Activated CD4-positive, alpha-beta memory T cell treated with anti-CD3 and anti-CD28 coated beads for 36 hours (primary cell): ENCODE measurements at regions not wholly inside any gene's neighbourhood (a gene's known extent, or its start where the extent isn't known, plus 50 kb on each side); places are given as distances from the start of the nearest gene placed in this dataset.

Experiments used
- CTCF ChIA-PET: fragments of 350-600 bp; sonication (Branson Sonifier 250); formaldehyde crosslinking; loops from one replicate; lab custom pipeline; 2021; ENCODE audit warnings: antibody characterized with exemption, inconsistent platforms; lab: Charles Lee
- POLR2A ChIA-PET: fragments of 350-600 bp; sonication (Branson Sonifier 250); formaldehyde crosslinking; loops from one replicate; lab custom pipeline; 2021; ENCODE audit warnings: antibody characterized with exemption; lab: Charles Lee
- DNase-seq: peaks from one replicate; pipeline ENCODE4 v3.0.0-alpha.2; 2020
- H3K27ac Mint-ChIP-seq: one replicate; pipeline ENCODE4 v1.8.0; 2021; ENCODE audit warnings: mixed read lengths
- H3K27me3 Mint-ChIP-seq: one replicate; pipeline ENCODE4 v1.8.0; 2021; ENCODE audit warnings: mixed read lengths
- H3K36me3 Mint-ChIP-seq: one replicate; pipeline ENCODE4 v1.8.0; 2021; ENCODE audit warnings: mixed read lengths
- H3K4me1 Mint-ChIP-seq: one replicate; pipeline ENCODE4 v1.8.0; 2021; ENCODE audit warnings: low read depth, mixed read lengths
- H3K4me3 Mint-ChIP-seq: one replicate; pipeline ENCODE4 v1.8.0; 2021; ENCODE audit warnings: mild to moderate bottlenecking, mixed read lengths
- H3K9me3 Mint-ChIP-seq: one replicate; pipeline ENCODE4 v1.8.0; 2021; ENCODE audit warnings: mixed read lengths
- intact Hi-C: fragments of 100-400 bp; cut with micrococcal nuclease; formaldehyde crosslinking; loops from one replicate; pipeline ENCODE4 v1.15.1; 2023

DNA sequence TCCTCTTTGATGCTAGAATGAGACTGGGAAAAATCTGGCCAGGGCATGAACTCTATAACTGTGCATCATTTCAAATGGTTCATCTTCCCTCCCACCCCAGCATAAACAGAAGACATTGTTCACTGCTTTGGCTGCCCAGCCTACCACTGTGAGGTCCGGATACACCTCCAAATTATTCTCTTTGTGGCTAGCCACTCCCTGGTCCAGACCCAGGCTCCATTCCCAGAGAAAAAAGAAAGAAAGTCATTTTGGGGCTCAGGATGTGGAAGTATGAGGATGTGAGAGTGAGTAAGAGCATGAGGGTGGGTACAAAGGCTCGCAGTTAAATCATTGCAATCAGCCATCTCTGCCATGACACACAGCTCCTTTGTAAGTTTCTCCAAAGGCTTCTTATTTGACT, 559.2 kb downstream of the PSAT1 start:
- Mint-ChIP-seq H3K27me3 (no peaks in the 10 kb centered on the region), H3K9me3 (no peaks in the 10 kb centered on the region)

DNA sequence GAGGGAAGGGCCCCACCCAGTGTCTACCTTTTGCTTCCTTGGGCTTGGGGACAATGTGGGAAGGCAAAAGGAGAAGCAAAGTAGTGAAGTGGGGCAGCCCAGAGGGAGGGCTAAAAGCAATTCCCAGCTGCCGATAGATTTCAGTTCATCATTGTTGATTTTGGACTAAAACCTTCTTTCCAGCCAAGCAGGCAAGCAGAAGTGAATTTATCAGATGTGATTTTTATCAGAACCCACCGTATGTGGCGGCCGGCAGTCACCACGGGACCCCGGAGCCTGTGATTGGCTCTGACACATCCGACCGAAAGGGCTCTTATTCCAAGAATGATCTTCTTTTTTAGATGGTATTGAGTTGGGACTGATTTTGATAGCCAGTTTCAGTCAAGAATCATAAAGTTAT, 559.9 kb downstream of the PSAT1 start:
- H3K4me1 Mint-ChIP-seq: no peaks in the 10 kb centered on the region
- POLR2A ChIA-PET: no interaction called here
- DNase-seq: no peak
- no peaks in the 10 kb centered on the region for H3K27me3 Mint-ChIP-seq
- intact Hi-C loops: no loop called here
- H3K36me3 Mint-ChIP-seq: no peaks in the 10 kb centered on the region
- H3K27ac Mint-ChIP-seq: no peak overlapping the region
- no peak overlapping the region for H3K4me3 Mint-ChIP-seq
- no peaks in the 10 kb centered on the region for H3K9me3 Mint-ChIP-seq
- CTCF ChIA-PET: no interaction called here

More for the DNA sequence above, 559.2 kb downstream of the PSAT1 start:
- Mint-ChIP-seq H3K27ac (no peak overlapping the region), H3K4me3 (no peak overlapping the region), H3K36me3 (no peaks in the 10 kb centered on the region), H3K4me1 (no peaks in the 10 kb centered on the region)
- ChIA-PET CTCF (no interaction called here), POLR2A (no interaction called here)
- intact Hi-C loops: no loop called here
- no peak for DNase-seq

DNA sequence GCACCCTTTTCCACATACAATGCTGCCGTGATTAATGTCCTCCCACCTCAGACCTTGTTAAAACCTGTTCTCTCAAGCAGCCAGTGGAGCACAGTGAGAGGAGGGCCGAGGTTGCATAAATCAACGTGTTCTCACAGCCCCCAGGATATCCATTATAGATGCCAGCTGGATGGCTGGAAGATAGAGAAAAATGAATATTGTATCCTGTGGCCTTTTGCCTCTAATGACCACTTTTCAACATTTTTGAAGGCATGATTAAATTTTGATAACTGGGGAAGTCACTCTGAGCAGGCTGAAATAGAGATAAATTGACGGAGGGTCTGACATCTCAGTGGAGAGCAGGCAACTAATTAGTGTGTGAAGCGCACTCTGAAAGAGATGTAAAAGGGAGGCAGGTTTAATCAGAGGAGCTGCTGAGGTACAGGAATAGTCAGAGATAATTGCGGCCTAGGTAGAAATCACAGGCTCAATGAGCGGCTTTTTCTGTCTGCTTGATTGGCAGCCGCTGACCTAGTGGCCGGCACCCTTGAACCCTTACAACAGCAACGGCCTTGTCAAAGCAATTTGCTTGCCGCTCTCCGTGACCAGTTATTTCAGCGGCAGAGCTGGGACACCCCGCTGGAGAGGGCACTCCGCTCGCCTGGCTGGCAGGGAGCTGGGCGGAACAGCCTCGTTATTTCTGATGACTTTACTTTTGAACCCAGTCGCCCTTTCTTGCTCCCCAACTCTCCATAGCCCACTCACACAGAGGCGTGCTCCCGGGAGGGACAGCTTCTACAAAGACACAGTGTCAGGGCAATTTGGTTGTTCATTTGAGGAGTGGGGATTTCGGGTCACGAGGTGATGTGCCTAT, 560.7 kb downstream of the PSAT1 start:
- ChIA-PET CTCF (no interaction called here), POLR2A (no interaction called here)
- no peaks in the 10 kb centered on the region for H3K9me3 Mint-ChIP-seq
- H3K4me3 Mint-ChIP-seq: no peak overlapping the region
- H3K36me3 Mint-ChIP-seq: no peaks in the 10 kb centered on the region
- no peaks in the 10 kb centered on the region for H3K4me1 Mint-ChIP-seq
- no peak for DNase-seq
- no peaks in the 10 kb centered on the region for H3K27me3 Mint-ChIP-seq
- intact Hi-C loops: no loop called here
- H3K27ac Mint-ChIP-seq: no peak overlapping the region

DNA sequence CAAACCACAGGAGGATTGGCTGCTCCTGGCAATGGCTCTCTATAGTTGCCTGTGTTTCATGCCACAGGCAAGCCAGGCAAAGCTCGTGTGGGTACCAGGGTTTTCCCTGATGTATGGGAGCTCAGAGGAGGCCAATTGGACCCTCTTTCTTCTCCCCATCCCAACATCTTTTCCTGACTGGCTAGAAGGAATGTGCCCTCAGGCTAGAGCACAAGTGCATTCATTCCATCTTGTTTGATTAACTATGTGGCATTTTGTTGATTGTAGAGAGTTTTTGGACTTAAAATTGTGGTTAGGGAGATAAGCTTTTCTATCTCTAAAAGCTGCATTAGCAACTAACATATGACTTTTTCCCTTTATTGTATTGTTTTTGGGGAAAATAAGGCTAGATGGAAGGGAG, 561.3 kb downstream of the PSAT1 start:
- Mint-ChIP-seq H3K36me3 (no peaks in the 10 kb centered on the region), H3K27me3 (no peaks in the 10 kb centered on the region), H3K4me3 (no peak overlapping the region), H3K4me1 (no peaks in the 10 kb centered on the region), H3K9me3 (no peaks in the 10 kb centered on the region), H3K27ac (no peak overlapping the region)
- POLR2A ChIA-PET: no interaction called here
- intact Hi-C loops: no loop called here
- DNase-seq: no peak
- CTCF ChIA-PET: no interaction called here

DNA sequence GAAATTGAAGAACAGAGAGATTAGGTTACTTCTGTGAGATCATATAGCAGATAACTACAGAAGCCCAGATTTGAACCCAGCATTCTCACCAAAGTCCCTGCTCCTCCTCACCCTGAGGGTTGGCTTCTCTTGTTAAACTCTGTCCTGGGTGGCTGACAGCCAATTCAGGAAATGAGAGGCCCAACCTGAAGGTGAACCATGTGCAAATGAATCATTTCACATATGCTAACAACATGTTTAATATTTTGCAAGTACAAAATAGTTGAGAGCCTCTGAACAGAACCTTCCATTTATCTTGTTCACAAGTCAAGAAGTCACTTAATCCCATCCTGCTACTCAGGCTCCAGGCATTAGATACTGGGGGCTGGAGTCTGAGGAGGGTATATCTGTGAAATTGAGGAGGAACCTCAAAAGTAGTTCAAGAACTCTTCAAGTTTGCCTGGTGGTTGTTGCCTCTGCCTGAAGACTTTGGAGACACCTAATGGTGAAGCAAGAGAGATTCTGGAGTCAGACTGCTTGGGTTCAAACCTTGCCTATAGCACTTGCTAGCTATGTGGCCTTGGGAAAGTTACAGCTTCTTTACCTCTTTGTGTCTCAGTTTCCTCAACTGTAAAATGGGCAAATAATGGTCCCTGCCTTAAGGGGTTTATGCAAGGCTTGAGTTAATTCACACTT, 564.0 kb downstream of the PSAT1 start:
- no peak overlapping the region for H3K27ac Mint-ChIP-seq
- no peaks in the 10 kb centered on the region for H3K9me3 Mint-ChIP-seq
- H3K27me3 Mint-ChIP-seq: no peaks in the 10 kb centered on the region
- H3K4me1 Mint-ChIP-seq: no peaks in the 10 kb centered on the region
- DNase-seq: no peak
- no peaks in the 10 kb centered on the region for H3K36me3 Mint-ChIP-seq
- ChIA-PET CTCF (interaction anchor here (0.7 kb wide), 1 partner anchor 13 kb away, joined by 3 read pairs; no protein-coding TSS in a partner anchor), POLR2A (no interaction called here)
- no peak overlapping the region for H3K4me3 Mint-ChIP-seq
- intact Hi-C loops: no loop called here

DNA sequence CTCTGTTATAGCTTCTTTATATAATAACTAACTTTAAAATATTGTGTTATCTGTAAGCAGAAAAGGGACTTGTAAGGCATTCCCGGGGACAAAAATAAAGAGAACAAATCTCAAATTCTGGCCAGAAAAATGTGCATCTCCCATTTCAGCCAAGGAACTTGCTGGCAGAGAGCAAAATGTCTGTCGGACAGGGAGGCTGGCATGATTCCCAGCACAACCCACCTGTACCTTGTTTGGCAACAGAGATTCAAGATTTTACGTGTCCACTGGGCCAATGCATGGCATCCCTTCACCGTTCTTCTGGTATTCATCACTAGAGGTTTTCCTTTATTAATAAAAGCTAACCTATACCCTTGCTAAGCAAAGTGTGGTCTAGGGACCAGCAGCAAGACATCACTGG, 566.6 kb downstream of the PSAT1 start:
- no peak for DNase-seq
- CTCF ChIA-PET: no interaction called here

DNA sequence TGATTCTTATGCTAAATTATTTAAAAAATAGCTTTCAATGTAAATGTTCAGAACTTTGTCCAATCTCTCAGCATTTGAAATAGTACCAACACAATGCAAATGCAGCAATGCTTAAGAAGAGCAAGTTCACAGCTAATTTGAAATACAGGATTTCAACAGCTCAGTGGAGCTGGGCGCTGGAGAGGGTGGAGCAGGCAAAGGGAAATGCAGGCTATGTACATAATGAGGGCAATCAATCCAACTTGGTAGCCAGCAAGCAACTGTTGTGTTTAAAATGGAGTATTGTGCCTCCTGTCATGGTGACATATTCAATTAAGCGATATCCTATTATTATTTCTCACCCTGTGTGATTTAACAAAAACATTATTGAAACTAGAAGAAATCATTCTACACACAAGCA, 568.8 kb downstream of the PSAT1 start:
- H3K27ac Mint-ChIP-seq: no peak overlapping the region
- POLR2A ChIA-PET: no interaction called here
- intact Hi-C loops: no loop called here
- H3K4me3 Mint-ChIP-seq: no peak overlapping the region
- no peak for DNase-seq
- CTCF ChIA-PET: no interaction called here
- no peaks in the 10 kb centered on the region for H3K4me1 Mint-ChIP-seq
- no peaks in the 10 kb centered on the region for H3K27me3 Mint-ChIP-seq
- no peaks in the 10 kb centered on the region for H3K9me3 Mint-ChIP-seq
- H3K36me3 Mint-ChIP-seq: no peaks in the 10 kb centered on the region

More for the DNA sequence above, 566.6 kb downstream of the PSAT1 start:
- Mint-ChIP-seq H3K27ac (no peak overlapping the region), H3K27me3 (no peaks in the 10 kb centered on the region), H3K9me3 (no peaks in the 10 kb centered on the region), H3K4me3 (no peak overlapping the region), H3K36me3 (no peaks in the 10 kb centered on the region), H3K4me1 (no peaks in the 10 kb centered on the region)
- POLR2A ChIA-PET: no interaction called here
- intact Hi-C loops: no loop called here

DNA sequence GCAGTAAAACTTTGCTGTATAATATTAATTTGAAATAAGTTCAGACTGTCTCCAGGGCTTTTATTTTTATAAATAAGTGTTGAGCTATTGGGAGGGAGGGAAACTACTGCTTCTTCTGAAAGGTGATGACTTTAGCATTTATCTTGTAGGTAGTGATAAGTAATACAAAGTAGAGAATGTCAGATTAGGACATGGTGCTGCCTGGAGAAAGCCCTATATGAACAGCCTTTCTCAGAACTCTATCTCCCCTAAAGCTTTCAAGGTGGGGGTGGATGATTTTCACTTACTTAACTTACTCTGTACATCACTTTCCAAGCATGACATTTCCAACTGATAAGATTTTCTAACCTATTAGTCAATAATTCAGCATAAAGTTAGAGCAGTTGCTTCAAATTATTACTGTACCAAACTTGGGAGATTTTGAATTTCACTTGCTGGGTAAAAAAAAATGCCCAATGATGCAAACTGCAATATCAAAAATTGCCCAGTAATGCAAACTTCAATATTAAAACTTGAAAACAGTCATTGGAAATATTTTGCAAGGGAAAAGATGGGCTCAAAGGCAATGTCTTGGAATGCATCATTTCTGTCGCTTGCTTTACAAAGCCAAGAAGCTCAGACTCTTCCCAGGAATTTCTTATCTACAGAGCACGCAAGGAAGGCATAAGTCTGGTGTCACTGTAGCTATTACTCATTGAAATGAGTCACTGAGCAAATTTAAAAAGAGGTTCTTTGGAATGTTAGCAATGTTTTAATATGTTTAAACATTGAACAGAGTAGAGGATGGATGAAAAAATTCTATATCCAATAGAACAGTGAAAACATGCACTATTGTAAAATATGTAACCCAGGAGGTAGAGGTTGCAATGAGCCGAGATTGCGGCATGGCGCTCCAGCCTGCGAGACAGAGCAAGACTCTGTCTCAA, 569.5 kb downstream of the PSAT1 start:
- Mint-ChIP-seq H3K36me3 (no peaks in the 10 kb centered on the region), H3K9me3 (no peaks in the 10 kb centered on the region), H3K27ac (no peak overlapping the region), H3K4me1 (no peaks in the 10 kb centered on the region), H3K27me3 (no peaks in the 10 kb centered on the region), H3K4me3 (no peak overlapping the region)
- intact Hi-C loops: no loop called here
- CTCF ChIA-PET: no interaction called here
- DNase-seq: no peak
- POLR2A ChIA-PET: no interaction called here

DNA sequence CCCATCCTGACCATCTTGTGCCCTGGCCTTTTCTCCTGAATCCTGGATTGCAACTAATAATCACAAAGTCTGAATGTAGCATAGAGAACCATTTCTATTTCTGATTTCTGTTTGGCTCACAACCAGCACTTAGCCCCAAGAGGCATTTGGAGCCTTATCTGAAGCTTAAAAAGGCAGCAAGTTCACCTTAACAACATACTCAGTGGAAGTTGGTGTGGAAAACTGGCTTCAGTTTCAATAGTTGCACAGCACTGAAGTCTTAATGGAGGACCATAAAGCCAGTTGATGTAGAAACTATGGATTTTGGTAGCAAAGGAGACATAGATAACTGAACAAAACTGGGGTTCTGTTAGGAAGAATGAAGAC, 574.1 kb downstream of the PSAT1 start:
- Mint-ChIP-seq H3K36me3 (no peaks in the 10 kb centered on the region), H3K4me3 (no peak overlapping the region)

DNA sequence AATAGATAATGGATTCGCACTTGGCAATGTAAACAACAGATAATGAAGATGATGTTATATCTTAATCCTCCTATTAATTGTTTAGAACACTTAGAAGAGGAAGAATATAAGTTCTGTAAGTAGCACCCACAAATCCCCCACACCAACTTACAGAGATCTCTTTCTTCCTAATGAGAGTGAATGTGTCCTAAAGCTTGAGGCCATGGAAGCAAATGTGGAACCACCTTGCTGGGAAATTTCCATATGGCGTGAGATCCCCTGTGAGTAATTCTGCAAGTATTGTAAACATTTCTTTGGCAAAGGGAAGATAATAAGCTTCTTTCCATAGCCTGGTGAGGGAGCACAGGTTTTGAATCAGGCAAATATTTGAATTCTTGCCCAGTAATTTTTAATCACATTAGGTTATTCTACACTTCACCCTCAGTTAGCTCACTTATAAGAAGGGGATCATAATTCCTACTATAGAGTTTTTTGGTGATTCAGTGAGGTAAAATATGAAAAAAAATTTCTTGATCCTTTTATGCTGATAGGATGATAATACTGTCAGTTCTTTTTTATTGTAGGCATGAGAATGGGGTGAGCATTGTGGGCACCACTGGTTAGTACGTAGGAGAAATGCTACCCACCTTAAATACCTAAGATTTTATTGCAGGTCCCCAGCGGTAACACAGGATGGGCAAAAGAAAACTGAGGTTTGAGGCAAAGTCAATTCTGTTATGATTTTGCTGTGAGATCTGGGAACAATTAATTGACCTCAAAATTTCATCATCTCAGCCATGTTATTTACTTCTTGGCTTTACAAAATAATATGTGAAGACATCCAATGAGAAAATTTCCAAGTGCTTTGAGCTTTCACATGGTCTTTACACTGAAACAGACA, 574.8 kb downstream of the PSAT1 start:
- no peaks in the 10 kb centered on the region for H3K36me3 Mint-ChIP-seq
- POLR2A ChIA-PET: no interaction called here
- DNase-seq: no peak
- no peaks in the 10 kb centered on the region for H3K27me3 Mint-ChIP-seq
- intact Hi-C loops: no loop called here
- H3K4me1 Mint-ChIP-seq: no peaks in the 10 kb centered on the region
- no peaks in the 10 kb centered on the region for H3K9me3 Mint-ChIP-seq
- H3K4me3 Mint-ChIP-seq: no peak overlapping the region
- CTCF ChIA-PET: interaction anchor here (0.5 to 0.7 kb wide), 2 partner anchors 19 to 90 kb away, joined by 3 to 5 read pairs; no protein-coding TSS in a partner anchor
- no peak overlapping the region for H3K27ac Mint-ChIP-seq

More for the DNA sequence above, 574.1 kb downstream of the PSAT1 start:
- ChIA-PET POLR2A (no interaction called here), CTCF (interaction anchor here (0.7 kb wide), 1 partner anchor 89 kb away, joined by 3 read pairs; no protein-coding TSS in a partner anchor)
- intact Hi-C loops: no loop called here
- Mint-ChIP-seq H3K9me3 (no peaks in the 10 kb centered on the region), H3K4me1 (no peaks in the 10 kb centered on the region), H3K27me3 (no peaks in the 10 kb centered on the region), H3K27ac (no peak overlapping the region)
- DNase-seq: no peak

DNA sequence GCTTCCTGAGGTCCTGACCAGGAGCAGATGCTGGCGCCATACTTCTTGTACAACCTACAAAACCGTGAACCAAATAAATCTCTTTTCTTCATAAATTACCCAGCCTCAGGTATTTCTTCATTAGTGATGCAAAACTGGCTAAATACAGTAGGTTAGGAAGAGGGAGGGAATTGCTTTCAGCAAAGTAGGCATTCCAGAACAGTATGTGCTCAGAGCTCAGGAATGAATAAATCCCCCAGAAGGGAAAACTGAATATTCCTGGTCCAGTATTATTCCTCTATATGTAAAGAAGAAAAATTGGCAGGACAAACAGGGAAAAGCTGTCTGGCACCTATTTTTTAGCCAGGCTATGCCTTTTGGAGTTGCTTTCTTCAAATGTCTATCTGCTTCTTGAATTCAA, 577.1 kb downstream of the PSAT1 start:
- ChIA-PET POLR2A (no interaction called here), CTCF (no interaction called here)
- intact Hi-C loops: no loop called here
- Mint-ChIP-seq H3K9me3 (no peaks in the 10 kb centered on the region), H3K27ac (no peak overlapping the region), H3K4me3 (no peak overlapping the region), H3K4me1 (no peaks in the 10 kb centered on the region), H3K27me3 (no peaks in the 10 kb centered on the region), H3K36me3 (no peaks in the 10 kb centered on the region)
- no peak for DNase-seq
